ENCODE measurements at regions not wholly inside any gene's neighbourhood (a gene's known extent, or its start where the extent isn't known, plus 50 kb on each side); places are given as distances from the start of the nearest gene placed in this dataset.

- no peak for ATAC-seq
Observed at GRCh38 chrX:100217547-100217946, 192.5 kb downstream of the PCDH19 start.

GRCh38 chrX:100216083-100216482, 194.0 kb downstream of the PCDH19 start:
- no peak for ATAC-seq

GRCh38 chrX:100208076-100208475, 202.0 kb downstream of the PCDH19 start:
- ATAC-seq: peak; percentile 92

DNA sequence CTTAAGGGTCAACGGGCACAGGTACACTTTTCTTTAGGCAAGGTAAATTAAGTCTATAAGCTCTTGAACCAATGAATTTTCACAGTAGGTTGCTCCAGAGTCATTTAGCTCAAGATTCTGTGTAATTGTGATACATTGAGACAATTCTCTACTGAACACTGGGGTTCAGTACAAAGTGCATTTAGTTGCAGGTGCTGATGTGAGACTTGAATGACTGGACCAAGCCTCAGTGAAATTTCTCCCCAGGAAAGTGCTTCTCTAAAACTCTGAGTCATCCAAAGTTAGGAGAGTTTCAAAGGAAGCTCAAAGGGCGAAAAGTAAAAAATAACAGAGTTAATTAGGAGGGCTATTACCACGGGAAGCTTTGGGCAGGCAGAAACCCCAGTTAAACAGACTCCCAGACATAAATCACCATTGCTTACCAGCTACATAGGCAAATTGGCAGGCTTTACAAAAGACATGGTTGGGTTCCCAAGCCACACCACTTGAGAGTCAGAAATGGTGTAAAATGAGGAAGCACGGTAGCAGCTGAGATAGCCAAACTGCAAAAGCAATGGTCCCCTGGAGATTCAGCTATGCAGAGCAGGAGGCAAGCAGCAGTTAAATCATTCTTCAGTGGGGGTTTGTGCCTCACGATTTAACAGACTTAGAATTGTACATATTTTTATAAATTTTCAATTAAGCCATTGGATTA, 202.6 kb downstream of the PCDH19 start:
- no peak for ATAC-seq

DNA sequence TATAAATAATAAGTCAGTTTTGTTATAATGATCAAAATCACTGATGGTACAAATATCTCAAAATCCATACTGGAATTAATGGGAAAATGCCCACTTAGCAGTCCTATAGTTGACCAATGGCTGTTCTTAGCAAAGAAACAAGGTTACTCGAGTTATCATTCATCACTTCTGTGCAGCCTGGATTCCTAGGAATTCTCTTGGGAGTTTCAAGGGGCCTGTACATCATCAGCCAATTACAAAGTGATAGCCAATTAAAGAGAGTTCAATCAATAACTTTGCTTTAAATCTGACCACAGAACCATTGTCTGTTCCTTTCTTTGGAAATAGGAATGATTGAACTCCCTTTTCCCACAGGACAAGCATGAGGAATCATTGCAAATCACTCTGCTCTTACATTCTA, 205.5 kb downstream of the PCDH19 start:
- no peak for ATAC-seq

DNA sequence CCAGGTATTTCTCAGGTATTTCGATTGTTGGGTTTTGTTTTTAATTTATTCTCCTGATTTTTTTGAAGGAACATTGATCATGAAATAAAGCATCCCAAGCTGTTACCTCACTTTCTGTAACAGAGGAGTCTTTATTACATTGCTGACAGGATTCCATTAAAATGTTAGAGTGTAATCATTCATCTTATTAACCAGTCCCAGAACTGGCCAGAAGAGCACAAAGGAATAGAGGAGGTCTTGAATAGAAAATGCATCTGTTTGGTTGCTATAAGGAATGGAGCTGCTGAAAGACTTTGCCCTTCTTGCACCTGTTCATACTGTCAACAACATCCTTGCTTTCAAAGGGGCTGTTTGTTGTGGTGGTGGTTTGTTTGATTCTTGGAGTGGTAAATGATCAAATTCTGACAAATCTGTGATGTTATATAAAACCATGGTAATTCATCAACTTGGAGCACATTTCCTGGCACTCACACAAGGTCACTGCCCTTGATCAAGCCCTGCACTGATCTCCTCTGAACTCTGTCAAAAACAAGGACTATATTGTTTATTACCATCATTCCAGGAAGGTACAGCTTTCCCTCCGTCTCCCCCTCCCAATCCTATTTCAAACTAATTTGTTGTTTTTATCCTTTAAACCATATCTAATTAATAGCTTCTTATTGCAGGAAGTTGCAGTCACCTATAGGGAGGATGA, 215.8 kb downstream of the PCDH19 start:
- ATAC-seq: no peak

Data from esophagus mucosa (tissue), 1 donor.